ENCODE measurements at regions not wholly inside any gene's neighbourhood (a gene's known extent, or its start where the extent isn't known, plus 50 kb on each side); places are given as distances from the start of the nearest gene placed in this dataset.

DNA sequence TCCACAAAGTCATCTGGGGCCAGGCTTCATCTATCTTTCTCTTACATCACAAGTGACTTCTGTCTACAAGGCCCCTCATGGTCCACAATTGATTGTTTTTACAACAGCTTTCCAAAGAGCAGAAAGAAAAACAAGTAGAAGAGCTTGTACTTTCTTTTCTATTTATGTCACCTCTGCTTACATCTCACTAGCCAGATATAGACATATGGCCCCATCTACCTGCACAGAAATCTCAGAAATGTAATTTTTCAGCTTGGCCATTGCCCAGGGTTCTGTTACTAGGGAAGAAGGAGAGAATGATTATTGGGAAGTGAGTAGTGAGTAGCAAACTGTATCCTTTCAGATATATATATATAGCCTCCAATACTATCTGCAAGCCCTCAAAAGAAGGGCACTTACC, 210.5 kb upstream of the PLEKHG7 start:
- DNase-seq, result no peak

DNA sequence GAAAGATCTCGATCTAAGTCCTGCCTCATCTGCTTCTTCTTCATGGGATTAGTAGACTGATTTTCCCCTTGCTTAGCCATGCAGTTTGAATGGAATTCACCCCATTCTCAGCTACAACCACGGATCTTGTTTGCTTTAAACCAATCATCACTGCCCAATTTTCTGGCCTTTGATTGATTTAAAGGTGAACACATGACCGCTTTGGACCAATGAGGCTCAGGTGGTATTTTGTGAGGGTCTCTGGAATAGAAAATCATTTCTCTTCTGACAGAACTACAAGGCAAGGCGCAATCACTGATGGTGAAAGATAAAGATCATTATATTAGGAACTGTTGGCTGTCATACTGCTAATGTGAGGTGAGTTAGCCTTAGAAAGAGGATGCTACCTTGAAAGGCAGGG, 213.0 kb upstream of the PLEKHG7 start:
- DNase-seq, result no peak

- no peak for DNase-seq
These were observed 214.1 kb upstream of the PLEKHG7 start for GRCh38 chr12:92488735-92489134.

- no peak for DNase-seq
These were observed 215.7 kb upstream of the PLEKHG7 start for GRCh38 chr12:92487138-92487485.

DNA sequence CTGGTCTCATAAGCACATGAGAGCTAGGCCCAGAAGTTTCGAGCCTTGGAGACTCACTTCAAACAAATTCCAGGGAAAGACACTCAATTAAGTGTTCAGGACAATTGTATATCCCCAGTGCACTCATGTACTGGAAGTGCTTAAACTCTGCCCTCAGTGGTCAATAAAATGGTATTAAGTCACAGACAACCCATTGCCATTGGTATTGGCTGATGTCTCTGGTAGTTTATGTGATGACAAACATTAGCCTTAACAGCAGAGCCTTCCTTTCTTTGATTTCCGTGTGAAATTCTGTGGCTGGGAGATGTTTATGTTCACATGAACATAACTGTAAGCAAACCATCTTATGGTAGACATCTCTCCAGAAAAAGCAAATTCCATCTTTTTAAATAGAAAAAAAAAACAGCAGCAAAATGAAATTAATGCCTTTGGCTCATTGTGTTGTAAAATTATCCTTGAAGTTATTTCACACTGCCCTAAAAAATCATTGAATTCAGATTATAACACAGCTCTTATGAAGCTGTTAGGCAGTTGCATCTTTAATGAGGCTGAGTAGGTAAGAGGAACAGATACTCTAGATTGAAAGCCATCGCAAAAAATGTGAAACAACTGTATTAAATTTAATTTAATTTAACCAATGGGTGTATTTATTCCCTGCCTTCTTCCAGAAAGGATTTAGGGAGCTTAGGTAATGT, 216.2 kb upstream of the PLEKHG7 start:
- no peak for DNase-seq

DNA sequence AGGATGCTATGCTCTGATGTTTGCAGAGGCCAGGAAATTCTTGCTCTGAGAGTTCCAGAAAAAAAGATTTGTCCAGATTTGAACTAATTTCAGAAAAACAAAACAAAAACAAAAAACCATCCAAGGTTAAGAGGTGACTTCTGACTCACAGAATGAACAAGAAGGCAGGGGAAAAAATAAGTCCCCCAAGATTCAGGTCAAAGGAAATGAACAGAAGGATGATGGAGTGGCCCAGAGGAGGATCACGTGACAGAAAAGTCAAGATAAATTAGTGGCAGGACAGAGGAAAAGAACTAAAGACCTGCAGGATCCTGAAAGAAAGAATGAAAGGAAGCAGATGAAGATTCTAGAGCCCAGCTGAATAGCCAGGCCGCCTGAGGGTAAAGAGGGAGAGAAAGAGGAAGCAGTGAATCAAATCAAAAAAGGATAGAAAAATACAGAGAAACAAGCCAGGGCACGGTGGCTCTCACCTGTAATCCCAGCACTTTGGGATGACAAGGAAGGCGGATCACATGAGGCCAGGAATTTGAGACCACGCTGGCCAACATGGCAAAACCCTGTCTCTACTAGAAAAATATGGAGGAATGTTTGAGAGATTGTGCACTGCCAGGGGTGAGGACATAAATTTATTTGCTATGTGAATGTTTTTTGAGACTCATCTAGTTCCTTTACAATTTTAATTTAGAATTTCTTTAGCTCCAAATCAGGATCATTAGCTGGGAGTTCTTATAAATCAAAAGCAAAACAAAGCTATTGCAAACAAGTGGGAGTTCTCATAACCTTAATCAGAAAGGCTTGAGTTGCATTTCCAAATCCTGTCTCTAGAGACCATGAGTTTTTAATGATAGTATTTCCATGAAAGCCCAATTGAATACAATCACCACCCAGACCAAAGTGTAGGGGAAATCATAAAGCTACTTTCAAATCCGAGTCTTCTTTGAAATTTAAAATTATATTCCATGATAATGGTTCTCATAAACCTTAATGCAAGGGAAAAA, 217.1 kb upstream of the PLEKHG7 start:
- no peak for DNase-seq

- DNase-seq, result peak; percentile 7
These were observed 220.2 kb upstream of the PLEKHG7 start for GRCh38 chr12:92482599-92482998.

- DNase-seq, result no peak
These were observed 221.7 kb upstream of the PLEKHG7 start for GRCh38 chr12:92481066-92481465.

DNA sequence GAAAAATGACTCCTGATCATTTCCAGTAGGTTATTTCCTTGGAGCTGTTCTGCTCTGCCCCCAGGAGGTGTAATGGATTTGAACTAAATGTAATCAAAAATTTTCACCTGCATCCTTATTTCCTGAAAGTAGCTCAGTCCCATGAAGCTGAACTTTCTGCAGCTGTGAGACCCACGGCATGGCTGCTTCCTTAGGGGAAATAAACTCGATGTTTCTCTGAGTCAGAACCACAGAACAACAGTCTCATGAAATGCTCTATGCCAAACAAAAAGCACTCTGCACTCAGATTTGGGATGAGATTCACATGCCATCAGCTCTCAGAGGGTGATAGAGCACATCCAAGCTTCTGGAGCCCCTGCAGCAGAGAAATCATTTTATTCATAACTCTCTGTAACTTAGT, 224.1 kb upstream of the PLEKHG7 start:
- DNase-seq, result no peak

DNA sequence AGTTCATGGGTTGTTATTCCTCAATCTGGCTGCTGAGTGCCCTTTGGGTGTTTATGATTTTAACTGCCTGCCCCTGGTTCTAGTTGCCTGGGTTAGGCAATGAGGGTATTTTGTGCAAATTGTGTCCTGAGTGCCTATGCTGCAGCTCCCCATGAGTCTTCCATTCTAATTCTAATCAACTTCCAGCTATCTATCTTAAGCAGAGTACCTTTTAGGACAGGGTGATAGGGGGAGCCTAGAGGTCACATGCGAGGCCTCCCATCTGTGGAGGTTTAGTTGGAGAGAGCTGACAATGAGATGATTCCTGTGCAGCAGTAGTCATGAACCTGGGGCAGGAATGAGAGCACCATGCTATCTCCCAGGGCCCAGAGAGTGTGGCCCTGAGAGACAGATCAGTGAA, 225.9 kb upstream of the PLEKHG7 start:
- DNase-seq, result no peak

DNA sequence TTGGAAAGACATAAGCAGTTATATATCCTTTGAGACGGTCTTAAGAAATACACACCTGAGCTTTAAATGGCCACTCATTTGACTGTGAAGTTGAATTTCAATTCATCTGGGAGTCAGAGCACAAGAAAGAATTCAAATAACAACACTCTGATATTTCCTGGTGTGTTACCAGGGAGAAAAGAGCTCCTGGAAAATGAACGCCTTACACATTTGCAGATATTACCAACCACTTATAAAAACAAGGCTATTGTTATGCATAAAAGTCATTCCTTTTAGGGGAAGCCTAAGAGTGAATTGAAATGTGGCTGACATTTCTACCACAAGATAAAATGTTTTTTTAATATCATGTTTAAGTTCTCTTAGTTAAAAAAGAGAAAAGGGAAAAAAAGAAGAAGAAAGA, 229.2 kb upstream of the PLEKHG7 start:
- DNase-seq, result no peak

DNA sequence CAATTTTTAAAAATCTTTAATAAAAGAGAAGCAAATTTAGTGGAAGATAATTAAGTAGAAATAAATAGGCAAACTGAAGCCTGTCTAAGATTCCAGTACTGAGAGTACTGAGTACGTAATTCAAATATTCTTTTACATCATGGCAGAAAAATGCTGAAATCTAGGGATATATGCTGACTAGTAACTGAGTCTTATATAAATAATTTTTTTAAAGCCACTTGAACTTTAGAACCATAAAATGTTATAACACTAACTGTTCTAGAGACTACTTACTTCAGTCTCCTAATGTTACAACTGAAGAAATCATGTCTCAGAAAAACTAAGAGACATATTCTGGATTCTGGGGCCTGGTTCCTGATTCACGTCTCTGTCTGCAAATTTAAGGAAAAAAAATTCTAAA, 230.6 kb upstream of the PLEKHG7 start:
- DNase-seq, result no peak

DNA sequence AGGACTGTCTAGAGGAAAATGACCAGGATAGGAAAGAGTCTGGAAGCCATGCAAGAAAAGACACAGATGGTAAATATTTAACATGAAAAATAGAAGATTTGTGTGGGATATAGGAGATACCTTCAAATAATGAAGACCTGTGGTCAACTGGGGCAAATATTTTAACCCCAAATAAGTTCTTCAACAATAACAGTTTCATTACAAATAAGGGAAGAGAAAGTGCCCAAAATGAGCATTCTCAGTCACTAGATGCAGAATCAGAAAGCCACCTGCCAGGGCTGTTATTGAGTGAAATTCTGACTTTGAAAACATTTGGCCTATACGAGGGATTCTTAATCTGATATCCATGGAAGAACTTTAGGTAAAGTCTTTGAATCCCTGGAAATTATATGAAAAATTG, 231.2 kb upstream of the PLEKHG7 start:
- DNase-seq, result no peak

DNA sequence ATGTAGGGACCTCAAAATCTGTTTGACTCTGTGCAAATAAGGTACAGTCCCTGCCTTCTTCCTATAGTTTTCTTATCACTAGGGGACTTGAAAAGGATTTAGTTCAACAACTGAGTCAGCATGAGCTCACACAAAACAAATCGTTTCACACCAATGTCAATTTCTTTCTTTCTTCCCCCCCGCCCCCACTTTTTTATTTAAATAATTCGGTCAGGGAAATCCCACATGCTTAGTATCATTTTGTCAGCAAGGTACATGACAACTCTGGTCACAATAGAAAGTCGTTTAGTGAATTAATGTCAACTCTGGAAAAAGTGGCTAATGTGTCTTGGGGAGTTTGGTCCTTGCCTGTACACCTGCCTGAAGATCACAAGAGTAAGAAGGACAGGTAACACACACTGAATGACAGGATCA, 232.2 kb upstream of the PLEKHG7 start:
- no peak for DNase-seq

- DNase-seq, result no peak
These were observed 233.0 kb upstream of the PLEKHG7 start for GRCh38 chr12:92469837-92470236.

GRCh38 chr12:92468358-92469020, 234.3 kb upstream of the PLEKHG7 start:
- DNase-seq, result no peak

DNA sequence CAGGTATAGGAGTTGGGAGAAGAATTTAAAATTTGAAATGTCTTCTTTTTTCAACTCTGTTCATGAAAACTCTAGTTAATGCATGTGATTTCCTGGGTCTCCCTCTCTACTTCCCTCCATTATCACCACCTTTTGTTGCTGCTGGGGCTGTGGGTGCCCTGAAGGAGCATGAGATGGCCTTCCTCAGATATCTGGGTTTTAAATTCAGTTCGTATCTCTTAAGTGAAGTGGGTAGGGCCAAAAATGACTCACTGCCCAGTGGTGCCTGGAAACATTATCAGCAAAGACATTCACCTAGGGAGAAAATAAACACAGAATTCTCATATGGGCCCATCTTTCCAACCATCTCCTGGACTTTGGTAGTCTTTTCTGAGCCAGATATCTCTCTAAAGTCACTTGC, 234.9 kb upstream of the PLEKHG7 start:
- no peak for DNase-seq

DNA sequence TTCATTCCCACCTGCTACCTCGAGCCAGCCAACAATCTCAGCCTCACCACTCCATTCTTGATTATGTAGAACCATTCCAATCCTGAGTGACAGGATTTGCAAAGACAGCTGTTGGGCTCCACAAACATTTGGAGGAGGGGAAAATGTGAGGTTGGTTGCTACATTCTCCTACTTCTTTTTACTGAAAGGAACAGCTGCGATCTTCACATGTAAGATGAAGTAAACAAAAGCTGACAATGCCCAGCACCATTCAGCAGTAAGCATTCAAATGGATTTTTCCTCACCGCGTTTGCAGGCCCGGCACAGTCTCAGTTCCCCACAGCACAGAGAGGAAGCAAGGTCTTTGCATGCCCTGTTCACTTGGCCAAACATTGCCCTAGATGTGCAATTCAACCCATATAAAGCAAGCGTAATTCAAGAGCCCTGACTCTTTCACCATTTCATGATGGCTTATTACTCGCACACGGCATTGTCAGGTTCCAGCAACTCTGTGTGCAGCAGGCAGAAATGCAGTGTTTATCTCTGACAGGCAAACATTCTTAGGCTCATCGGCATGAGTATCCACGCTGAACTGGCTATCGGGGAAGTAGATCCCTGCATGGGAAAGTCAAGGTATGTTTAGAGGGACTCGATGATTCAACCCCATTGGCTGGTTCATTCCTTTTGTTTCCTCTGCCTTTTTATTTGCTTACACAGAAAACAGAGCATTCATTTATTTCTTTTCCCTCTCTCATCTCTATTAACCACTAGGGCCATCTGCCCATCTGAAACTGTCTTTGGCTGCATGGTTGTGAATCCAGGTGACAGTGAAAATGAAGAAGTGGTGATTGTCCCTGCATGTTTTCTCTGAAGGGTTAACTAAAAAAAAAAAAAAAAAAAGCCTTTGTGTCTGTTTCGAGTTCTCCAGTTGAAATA, 236.1 kb upstream of the PLEKHG7 start:
- peak; percentile 47 for DNase-seq

- no peak for DNase-seq
These were observed 236.9 kb upstream of the PLEKHG7 start for GRCh38 chr12:92465786-92466295.

GRCh38 chr12:92464911-92465310, 237.9 kb upstream of the PLEKHG7 start:
- DNase-seq, result no peak

- no peak for DNase-seq
These were observed 239.6 kb upstream of the PLEKHG7 start for GRCh38 chr12:92463171-92463570.

GRCh38 chr12:92462527-92462926, 240.3 kb upstream of the PLEKHG7 start:
- no peak for DNase-seq

Measured in midbrain (tissue), 1 donor.